ENCODE measurements at regions not wholly inside any gene's neighbourhood (a gene's known extent, or its start where the extent isn't known, plus 50 kb on each side); places are given as distances from the start of the nearest gene placed in this dataset.

GRCh38 chr10:130430291-130430690 lies 294.1 kb downstream of the GLRX3 start:
- no peak for TF ChIP-seq EZH2phosphoT487 (IDR thresholded peaks at IDR 0.05; ENCODE audit: borderline replicate concordance, low read depth, low read length)
- no peak for TF ChIP-seq CTCF (conservative IDR thresholded peaks at IDR 0.05; ENCODE audit: low read length)
- Histone ChIP-seq H3K27ac (ENCODE audit: low read depth, low read length, poor library complexity, severe bottlenecking) (no peak overlapping the region), H3K9me2 (ENCODE audit: insufficient read depth, low read length) (no peaks in the 10 kb centered on the region), H3K4me1 (ENCODE audit: insufficient read depth, low read length, poor library complexity, severe bottlenecking) (no peaks in the 10 kb centered on the region), H3K4me2 (ENCODE audit: low read length) (no peak overlapping the region), H2AFZ (ENCODE audit: low read length) (no peak overlapping the region), H3K79me2 (ENCODE audit: insufficient read depth, low read depth, low read length) (no peaks in the 10 kb centered on the region), H3K36me3 (ENCODE audit: insufficient read depth, low read length) (no peaks in the 10 kb centered on the region), H4K20me1 (ENCODE audit: insufficient read depth, low read length) (no peaks in the 10 kb centered on the region), H3K9me3 (ENCODE audit: low read length) (no peaks in the 10 kb centered on the region), H3K4me3 (ENCODE audit: low read depth, low read length, poor library complexity, severe bottlenecking) (no peak overlapping the region)
- intact Hi-C loops (cut with micrococcal nuclease; ENCODE audit: unreplicated experiment): no loop called here
- no peak for DNase-seq (ENCODE audit: low spot score)
- ChIA-PET CTCF (ENCODE audit: unreplicated experiment) (no interaction called here), POLR2A (no interaction called here)
- BruUV-seq (replicated peaks): no TSS peak

- DNase-seq (ENCODE audit: low spot score): no peak
- no peak for TF ChIP-seq CTCF (conservative IDR thresholded peaks at IDR 0.05; ENCODE audit: low read length)
- TF ChIP-seq EZH2phosphoT487 (IDR thresholded peaks at IDR 0.05; ENCODE audit: borderline replicate concordance, low read depth, low read length): no peak
- ChIA-PET POLR2A (no interaction called here), CTCF (ENCODE audit: unreplicated experiment) (no interaction called here)
- H3K4me3 ChIP-seq (ENCODE audit: low read depth, low read length, poor library complexity, severe bottlenecking): no peak overlapping the region
- no peaks in the 10 kb centered on the region for H4K20me1 ChIP-seq (ENCODE audit: insufficient read depth, low read length)
- H3K4me2 ChIP-seq (ENCODE audit: low read length): no peak overlapping the region
- BruUV-seq (replicated peaks): no TSS peak
- H3K9me2 ChIP-seq (ENCODE audit: insufficient read depth, low read length): no peaks in the 10 kb centered on the region
- H3K9me3 ChIP-seq (ENCODE audit: low read length): no peaks in the 10 kb centered on the region
- intact Hi-C loops (cut with micrococcal nuclease; ENCODE audit: unreplicated experiment): no loop called here
- H3K36me3 ChIP-seq (ENCODE audit: insufficient read depth, low read length): no peaks in the 10 kb centered on the region
- no peak overlapping the region for H3K27ac ChIP-seq (ENCODE audit: low read depth, low read length, poor library complexity, severe bottlenecking)
- H3K4me1 ChIP-seq (ENCODE audit: insufficient read depth, low read length, poor library complexity, severe bottlenecking): no peaks in the 10 kb centered on the region
- H3K79me2 ChIP-seq (ENCODE audit: insufficient read depth, low read depth, low read length): no peaks in the 10 kb centered on the region
- H2AFZ ChIP-seq (ENCODE audit: low read length): no peak overlapping the region
Observed at GRCh38 chr10:130430852-130431704, 294.9 kb downstream of the GLRX3 start.

GRCh38 chr10:130432271-130432670 lies 296.1 kb downstream of the GLRX3 start:
- POLR2A ChIA-PET: no interaction called here
- no TSS peak for BruUV-seq (replicated peaks)

More at GRCh38 chr10:130432271-130432670, 296.1 kb downstream of the GLRX3 start:
- intact Hi-C loops (cut with micrococcal nuclease; ENCODE audit: unreplicated experiment): no loop called here
- no peak overlapping the region for H3K27ac ChIP-seq (ENCODE audit: low read depth, low read length, poor library complexity, severe bottlenecking)
- DNase-seq (ENCODE audit: low spot score): no peak
- no peaks in the 10 kb centered on the region for H3K9me3 ChIP-seq (ENCODE audit: low read length)
- H3K4me2 ChIP-seq (ENCODE audit: low read length): no peak overlapping the region
- no peak overlapping the region for H3K4me3 ChIP-seq (ENCODE audit: low read depth, low read length, poor library complexity, severe bottlenecking)
- TF ChIP-seq CTCF (conservative IDR thresholded peaks at IDR 0.05; ENCODE audit: low read length): no peak
- no peaks in the 10 kb centered on the region for H3K9me2 ChIP-seq (ENCODE audit: insufficient read depth, low read length)
- CTCF ChIA-PET (ENCODE audit: unreplicated experiment): no interaction called here
- no peaks in the 10 kb centered on the region for H3K4me1 ChIP-seq (ENCODE audit: insufficient read depth, low read length, poor library complexity, severe bottlenecking)
- H4K20me1 ChIP-seq (ENCODE audit: insufficient read depth, low read length): no peaks in the 10 kb centered on the region
- H3K79me2 ChIP-seq (ENCODE audit: insufficient read depth, low read depth, low read length): no peaks in the 10 kb centered on the region
- no peaks in the 10 kb centered on the region for H3K36me3 ChIP-seq (ENCODE audit: insufficient read depth, low read length)
- H2AFZ ChIP-seq (ENCODE audit: low read length): no peak overlapping the region
